HFFc6 (cell line): ENCODE measurements at regions not wholly inside any gene's neighbourhood (a gene's known extent, or its start where the extent isn't known, plus 50 kb on each side); places are given as distances from the start of the nearest gene placed in this dataset.

Source experiments
- DNase-seq: peaks from one replicate; pipeline ENCODE4 v3.0.0-alpha.2; 2018
- H3K27ac Mint-ChIP-seq: 2 replicates; pipeline ENCODE4 v1.8.0; 2020; ENCODE audit warnings: mild to moderate bottlenecking, mixed read lengths
- H3K27me3 Mint-ChIP-seq: 2 replicates; pipeline ENCODE4 v1.8.0; 2021; ENCODE audit warnings: mild to moderate bottlenecking, moderate library complexity, mixed read lengths; ENCODE audit not compliant: insufficient read depth
- H3K36me3 Mint-ChIP-seq: 2 replicates; pipeline ENCODE4 v1.8.0; 2021; ENCODE audit warnings: low read depth, mixed read lengths
- H3K4me1 Mint-ChIP-seq: 2 replicates; pipeline ENCODE4 v1.8.0; 2020; ENCODE audit warnings: low read depth, mixed read lengths
- H3K4me3 Mint-ChIP-seq: 2 replicates; pipeline ENCODE4 v1.8.0; 2020; ENCODE audit warnings: mild to moderate bottlenecking, moderate library complexity, mixed read lengths
- H3K9me3 Mint-ChIP-seq: 2 replicates; pipeline ENCODE4 v1.8.0; 2020; ENCODE audit warnings: mild to moderate bottlenecking, mixed read lengths
- CTCF ChIP-seq: fragments of 200-600 bp; sonication (generic); IDR thresholded peaks from 2 replicates; pipeline ENCODE4 v1.5.0; 2021; ENCODE audit warnings: antibody characterized with exemption, mild to moderate bottlenecking

- no peaks in the 10 kb centered on the region for H3K9me3 Mint-ChIP-seq
- H3K27me3 Mint-ChIP-seq, result peaks cover 1% of the 10 kb centered on the region; the same call in 1 of the 2 replicates
- peaks cover 6% of the 10 kb centered on the region for H3K4me1 Mint-ChIP-seq
- DNase-seq, result no peak
- TF ChIP-seq CTCF, result no peak
- no peak overlapping the region for H3K27ac Mint-ChIP-seq
- no peaks in the 10 kb centered on the region for H3K36me3 Mint-ChIP-seq
- no peak overlapping the region for H3K4me3 Mint-ChIP-seq
Observed at GRCh38 chr10:44289125-44289524, 95.8 kb downstream of the CXCL12 start.

DNA sequence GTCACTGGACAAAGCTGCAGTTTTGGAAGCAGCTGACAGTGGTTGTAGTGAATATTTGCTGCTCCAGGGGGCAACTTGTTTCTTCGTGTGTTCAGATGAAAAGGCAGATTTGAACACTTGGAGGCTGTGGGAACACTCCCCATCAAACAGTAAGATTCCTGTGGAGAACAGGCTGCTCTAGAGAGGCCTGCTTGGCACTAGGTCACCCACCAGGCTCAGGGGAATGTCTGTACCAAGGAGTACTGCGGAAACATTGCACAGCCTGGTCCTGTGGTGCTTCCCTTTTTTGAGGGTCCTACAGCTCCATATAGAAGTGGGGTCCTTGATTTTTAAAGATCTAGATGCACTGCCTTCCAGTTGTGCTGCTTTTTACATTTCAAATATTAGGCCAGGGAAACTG is 97.5 kb downstream of the CXCL12 start:
- Mint-ChIP-seq H3K27ac (no peak overlapping the region), H3K4me3 (no peak overlapping the region), H3K27me3 (peaks cover 1% of the 10 kb centered on the region; the same call in 1 of the 2 replicates), H3K36me3 (no peaks in the 10 kb centered on the region), H3K4me1 (peaks cover 6% of the 10 kb centered on the region), H3K9me3 (no peaks in the 10 kb centered on the region)
- TF ChIP-seq CTCF, result no peak
- no peak for DNase-seq

DNA sequence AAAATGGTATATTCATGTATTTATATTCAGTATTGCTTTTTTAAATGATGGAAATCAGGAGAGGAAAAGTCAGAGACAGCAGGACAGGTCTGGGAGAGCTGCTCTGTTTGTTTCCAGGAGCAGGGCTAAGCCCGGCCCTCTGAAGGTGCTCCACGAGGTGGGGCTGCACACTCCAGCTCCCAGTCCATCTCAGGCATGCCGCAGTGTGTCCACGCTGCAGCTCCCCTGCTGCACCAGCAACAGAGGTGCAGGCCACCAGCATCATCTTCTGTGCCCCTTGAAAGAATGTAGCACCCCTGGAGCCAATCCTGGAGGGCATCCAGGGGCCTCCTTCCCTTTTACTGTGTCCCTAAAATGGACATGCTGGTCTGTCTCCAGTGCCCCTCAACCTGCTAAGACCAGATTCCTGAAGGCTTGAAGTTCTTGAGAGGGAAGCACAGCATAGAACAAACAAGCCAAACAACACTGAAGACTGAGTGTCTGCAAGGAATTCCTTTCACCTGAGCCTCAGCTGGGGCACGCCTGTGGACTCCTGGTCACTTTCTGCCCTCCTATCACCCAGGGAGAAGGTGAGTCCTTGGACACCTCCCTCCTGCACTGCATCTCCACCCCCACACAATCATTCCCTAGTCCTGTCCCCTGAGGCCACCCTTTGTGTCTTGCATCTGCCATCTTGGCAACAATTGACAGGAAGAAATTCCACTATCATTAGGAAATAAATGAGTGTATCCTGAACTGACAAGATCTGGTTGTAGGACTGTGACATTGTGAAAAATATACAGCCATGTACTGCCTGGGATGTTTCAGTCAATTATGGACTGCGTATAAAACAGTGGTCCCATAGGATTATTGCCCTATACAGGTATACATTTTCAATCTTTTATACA is 100.5 kb downstream of the CXCL12 start:
- no peak for TF ChIP-seq CTCF
- no peak overlapping the region for H3K27ac Mint-ChIP-seq
- H3K4me3 Mint-ChIP-seq, result no peak overlapping the region
- H3K9me3 Mint-ChIP-seq, result no peaks in the 10 kb centered on the region
- no peaks in the 10 kb centered on the region for H3K36me3 Mint-ChIP-seq
- no peaks in the 10 kb centered on the region; the same call in 1 of the 2 replicates for H3K27me3 Mint-ChIP-seq
- no peak for DNase-seq
- peaks cover 20% of the 10 kb centered on the region for H3K4me1 Mint-ChIP-seq

- no peaks in the 10 kb centered on the region for H3K9me3 Mint-ChIP-seq
- no peak overlapping the region for H3K4me3 Mint-ChIP-seq
- H3K36me3 Mint-ChIP-seq, result no peaks in the 10 kb centered on the region
- peaks cover 32% of the 10 kb centered on the region for H3K4me1 Mint-ChIP-seq
- DNase-seq, result no peak
- H3K27me3 Mint-ChIP-seq, result no peaks in the 10 kb centered on the region; the same call in 1 of the 2 replicates
- no peak for TF ChIP-seq CTCF
- H3K27ac Mint-ChIP-seq, result no peak overlapping the region
Observed at GRCh38 chr10:44282626-44283300, 102.1 kb downstream of the CXCL12 start.

GRCh38 chr10:44281662-44282061 is 103.2 kb downstream of the CXCL12 start:
- peaks cover 6% of the 10 kb centered on the region; the same call in 1 of the 2 replicates for H3K9me3 Mint-ChIP-seq
- no peak overlapping the region for H3K4me3 Mint-ChIP-seq
- no peak overlapping the region for H3K27ac Mint-ChIP-seq
- no peaks in the 10 kb centered on the region; the same call in 1 of the 2 replicates for H3K27me3 Mint-ChIP-seq
- peaks cover 6% of the 10 kb centered on the region; the same call in 1 of the 2 replicates for H3K36me3 Mint-ChIP-seq
- no peak for DNase-seq
- peaks cover 32% of the 10 kb centered on the region for H3K4me1 Mint-ChIP-seq
- TF ChIP-seq CTCF, result no peak
